SK-N-SH treated with all-trans-retinoic acid at 6 μM for 48 hours (cell line): ENCODE measurements at regions not wholly inside any gene's neighbourhood (a gene's known extent, or its start where the extent isn't known, plus 50 kb on each side); places are given as distances from the start of the nearest gene placed in this dataset.

Source experiments
- ATAC-seq: fragments of 200-7000 bp; cut with Tn5 transposase; 3 replicates; pipeline ENCODE4 v1.9.1; 2020; ENCODE audit warnings: mild to moderate bottlenecking, moderate library complexity
- ARNTL ChIP-seq: fragments of 450-650 bp; formaldehyde crosslinking; IDR thresholded peaks from 2 replicates; pipeline ENCODE4 v1.5.0; 2020; ENCODE audit warnings: low read depth, mild to moderate bottlenecking, moderate library complexity, borderline replicate concordance
- BACH2 ChIP-seq: fragments of 250-450 bp; sonication (Bioruptor Pico); IDR thresholded peaks from 2 replicates; pipeline ENCODE4 v1.9.0; 2021; ENCODE audit warnings: mild to moderate bottlenecking, borderline replicate concordance
- CSDC2 ChIP-seq: fragments of 250-450 bp; sonication (Bioruptor Pico); IDR thresholded peaks from 2 replicates; pipeline ENCODE4 v1.5.0; 2020; ENCODE audit warnings: mild to moderate bottlenecking, moderate library complexity
- CSRNP3 ChIP-seq: fragments of 250-450 bp; sonication (Bioruptor Pico); IDR thresholded peaks from 2 replicates; pipeline ENCODE4 v1.5.1; 2021; ENCODE audit warnings: mild to moderate bottlenecking, moderate library complexity
- ESRRG ChIP-seq: fragments of 250-450 bp; sonication (Bioruptor Pico); IDR thresholded peaks from 2 replicates; pipeline ENCODE4 v1.6.1; 2021; ENCODE audit warnings: mild to moderate bottlenecking
- GLIS3 ChIP-seq: fragments of 250-450 bp; sonication (Bioruptor Pico); IDR thresholded peaks from 2 replicates; pipeline ENCODE4 v1.5.0; 2020; ENCODE audit warnings: mild to moderate bottlenecking, moderate library complexity
- ISL1 ChIP-seq: fragments of 250-450 bp; sonication (Bioruptor Pico); IDR thresholded peaks from 2 replicates; pipeline ENCODE4 v2.1.2; 2022; ENCODE audit warnings: mild to moderate bottlenecking, moderate library complexity
- OSR1 ChIP-seq: fragments of 250-450 bp; sonication (Bioruptor Pico); IDR thresholded peaks from 2 replicates; pipeline ENCODE4 v1.8.0; 2022; ENCODE audit warnings: moderate library complexity, mild to moderate bottlenecking, inconsistent platforms
- PATZ1 ChIP-seq: fragments of 250-450 bp; sonication (Bioruptor Pico); IDR thresholded peaks from 2 replicates; pipeline ENCODE4 v1.8.0; 2020; ENCODE audit warnings: mild to moderate bottlenecking, moderate library complexity, borderline replicate concordance
- POU6F1 ChIP-seq: fragments of 250-450 bp; sonication (Bioruptor Pico); IDR thresholded peaks from 2 replicates; pipeline ENCODE4 v1.8.0; 2021; ENCODE audit warnings: low read depth, mild to moderate bottlenecking, moderate library complexity, borderline replicate concordance
- PPARA ChIP-seq: fragments of 250-450 bp; sonication (Bioruptor Pico); IDR thresholded peaks from 2 replicates; pipeline ENCODE4 v1.5.0; 2020; ENCODE audit warnings: mild to moderate bottlenecking, borderline replicate concordance
- RARB ChIP-seq: fragments of 250-450 bp; sonication (Bioruptor Pico); IDR thresholded peaks from 2 replicates; pipeline ENCODE4 v1.8.0; 2021; ENCODE audit warnings: mild to moderate bottlenecking, moderate library complexity
- SNAI2 ChIP-seq: fragments of 250-450 bp; sonication (Bioruptor Pico); IDR thresholded peaks from 2 replicates; pipeline ENCODE4 v1.5.0; 2020; ENCODE audit warnings: mild to moderate bottlenecking, moderate library complexity
- TCF4 ChIP-seq: fragments of 250-450 bp; sonication (Bioruptor Pico); IDR thresholded peaks from 2 replicates; pipeline ENCODE4 v1.8.0; 2021; ENCODE audit warnings: mild to moderate bottlenecking, moderate library complexity, borderline replicate concordance
- TOX ChIP-seq: fragments of 250-450 bp; sonication (Bioruptor Pico); IDR thresholded peaks from 2 replicates; pipeline ENCODE4 v1.8.0; 2021; ENCODE audit warnings: mild to moderate bottlenecking, moderate library complexity, borderline replicate concordance
- TSHZ2 ChIP-seq: fragments of 250-450 bp; sonication (Bioruptor Pico); IDR thresholded peaks from 2 replicates; pipeline ENCODE4 v1.5.0; 2020; ENCODE audit warnings: mild to moderate bottlenecking, moderate library complexity
- ZC3H10 ChIP-seq: fragments of 250-450 bp; sonication (Bioruptor Pico); IDR thresholded peaks from 2 replicates; pipeline ENCODE4 v1.5.1; 2021; ENCODE audit warnings: mild to moderate bottlenecking, moderate library complexity
- ZFP30 ChIP-seq: fragments of 450-650 bp; formaldehyde crosslinking; IDR thresholded peaks from 2 replicates; pipeline ENCODE4 v1.5.0; 2022; ENCODE audit warnings: mild to moderate bottlenecking, moderate library complexity
- ZNF565 ChIP-seq: fragments of 450-650 bp; formaldehyde crosslinking; conservative IDR thresholded peaks from 2 replicates; pipeline ENCODE4 v1.5.0; 2020; ENCODE audit warnings: low read depth, mild to moderate bottlenecking, moderate library complexity
- ZNF70 ChIP-seq: fragments of 450-650 bp; formaldehyde crosslinking; IDR thresholded peaks from 2 replicates; pipeline ENCODE4 v1.5.0; 2020; ENCODE audit warnings: mild to moderate bottlenecking, moderate library complexity
- ZNF8 ChIP-seq: fragments of 450-650 bp; formaldehyde crosslinking; IDR thresholded peaks from 2 replicates; pipeline ENCODE4 v1.5.0; 2020; ENCODE audit warnings: mild to moderate bottlenecking, moderate library complexity

GRCh38 chr7:149588930-149589329 is 91.3 kb upstream of the ZNF746 start:
- ATAC-seq = no peak
- TF ChIP-seq ZNF565 (CRISPR knock-in tag) (no peak), TOX (CRISPR knock-in tag) (no peak), GLIS3 (CRISPR knock-in tag) (no peak), ZC3H10 (no peak), PPARA (CRISPR knock-in tag) (no peak), OSR1 (CRISPR knock-in tag) (no peak)

- TF ChIP-seq ISL1 (CRISPR knock-in tag) = no peak
- TF ChIP-seq SNAI2 (CRISPR knock-in tag) = no peak
- no peak for TF ChIP-seq TSHZ2 (CRISPR knock-in tag)
- TF ChIP-seq POU6F1 (CRISPR knock-in tag) = no peak
- TF ChIP-seq CSRNP3 (CRISPR knock-in tag) = no peak
- TF ChIP-seq ZNF70 (CRISPR knock-in tag) = no peak
- no peak for TF ChIP-seq PATZ1 (CRISPR knock-in tag)
- TF ChIP-seq PPARA (CRISPR knock-in tag) = no peak
- TF ChIP-seq ESRRG (CRISPR knock-in tag) = no peak
- TF ChIP-seq OSR1 (CRISPR knock-in tag) = no peak
- TF ChIP-seq BACH2 (CRISPR knock-in tag) = no peak
- no peak for TF ChIP-seq GLIS3 (CRISPR knock-in tag)
- no peak for TF ChIP-seq ARNTL
- ATAC-seq = peak; percentile 29; the same call in 2 of the 3 replicates
These were observed 89.3 kb upstream of the ZNF746 start for GRCh38 chr7:149586646-149587645.

GRCh38 chr7:149584530-149584929 is 86.9 kb upstream of the ZNF746 start:
- ATAC-seq = no peak
- no peak for TF ChIP-seq ZC3H10
- TF ChIP-seq ISL1 (CRISPR knock-in tag) = no peak
- no peak for TF ChIP-seq CSDC2
- TF ChIP-seq ZNF565 (CRISPR knock-in tag) = no peak

- no peak for ATAC-seq
- TF ChIP-seq ZC3H10 (no peak), ZNF8 (CRISPR knock-in tag) (no peak), RARB (no peak), PPARA (CRISPR knock-in tag) (no peak), ZFP30 (no peak), TCF4 (CRISPR knock-in tag) (no peak), SNAI2 (CRISPR knock-in tag) (no peak), PATZ1 (CRISPR knock-in tag) (no peak), POU6F1 (CRISPR knock-in tag) (no peak)
These were observed 86.4 kb upstream of the ZNF746 start for GRCh38 chr7:149584009-149584408.
